ENCODE measurements at regions not wholly inside any gene's neighbourhood (a gene's known extent, or its start where the extent isn't known, plus 50 kb on each side); places are given as distances from the start of the nearest gene placed in this dataset.

DNA sequence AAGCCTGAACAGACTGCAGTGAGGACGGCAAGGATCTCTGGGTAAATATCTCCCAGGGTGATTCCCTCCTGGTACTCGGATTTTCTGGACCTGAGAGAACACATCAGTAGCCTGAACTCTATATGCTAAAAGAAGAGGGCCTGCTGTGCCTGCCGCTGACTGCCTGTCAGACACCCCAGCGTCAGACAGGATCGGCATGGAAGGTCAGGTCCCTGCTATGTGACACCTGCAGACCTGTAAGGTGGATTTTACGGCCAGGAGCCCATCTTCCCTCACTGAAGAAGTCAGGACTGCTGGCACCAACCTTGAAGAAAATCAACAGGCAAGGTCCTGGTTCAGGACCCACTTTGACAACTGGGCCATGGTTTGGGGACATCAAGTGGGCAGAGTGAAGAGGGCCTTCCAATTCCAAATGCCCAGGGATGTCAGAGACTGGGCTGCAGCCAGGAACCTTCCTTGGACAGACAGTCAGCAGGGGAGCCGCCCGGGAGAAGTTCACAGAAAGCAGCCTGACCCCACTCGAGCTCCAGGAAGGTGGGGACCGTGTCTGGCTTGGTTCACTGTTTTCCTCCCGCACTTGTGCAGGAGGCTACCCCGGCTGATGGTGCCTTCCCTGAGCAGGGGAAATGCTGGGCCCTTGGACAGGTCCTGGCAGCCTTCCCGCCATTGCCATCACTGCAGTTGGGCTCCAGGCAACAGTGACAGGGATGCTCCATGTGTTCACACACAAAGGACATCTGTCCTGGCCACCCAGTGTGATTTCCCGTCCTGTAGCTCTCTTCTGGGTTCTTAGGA is 91.8 kb upstream of the LANCL2 start:
- TF ChIP-seq, protein P1, sequence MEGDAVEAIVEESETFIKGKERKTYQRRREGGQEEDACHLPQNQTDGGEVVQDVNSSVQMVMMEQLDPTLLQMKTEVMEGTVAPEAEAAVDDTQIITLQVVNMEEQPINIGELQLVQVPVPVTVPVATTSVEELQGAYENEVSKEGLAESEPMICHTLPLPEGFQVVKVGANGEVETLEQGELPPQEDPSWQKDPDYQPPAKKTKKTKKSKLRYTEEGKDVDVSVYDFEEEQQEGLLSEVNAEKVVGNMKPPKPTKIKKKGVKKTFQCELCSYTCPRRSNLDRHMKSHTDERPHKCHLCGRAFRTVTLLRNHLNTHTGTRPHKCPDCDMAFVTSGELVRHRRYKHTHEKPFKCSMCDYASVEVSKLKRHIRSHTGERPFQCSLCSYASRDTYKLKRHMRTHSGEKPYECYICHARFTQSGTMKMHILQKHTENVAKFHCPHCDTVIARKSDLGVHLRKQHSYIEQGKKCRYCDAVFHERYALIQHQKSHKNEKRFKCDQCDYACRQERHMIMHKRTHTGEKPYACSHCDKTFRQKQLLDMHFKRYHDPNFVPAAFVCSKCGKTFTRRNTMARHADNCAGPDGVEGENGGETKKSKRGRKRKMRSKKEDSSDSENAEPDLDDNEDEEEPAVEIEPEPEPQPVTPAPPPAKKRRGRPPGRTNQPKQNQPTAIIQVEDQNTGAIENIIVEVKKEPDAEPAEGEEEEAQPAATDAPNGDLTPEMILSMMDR (conservative IDR thresholded peaks at IDR 0.05; ENCODE audit: low read length) = no peak
- no peak for TF ChIP-seq EZH2phosphoT487 (IDR thresholded peaks at IDR 0.05; ENCODE audit: borderline replicate concordance)
